Body of pancreas (tissue), 4 donors: ENCODE measurements at regions not wholly inside any gene's neighbourhood (a gene's known extent, or its start where the extent isn't known, plus 50 kb on each side); places are given as distances from the start of the nearest gene placed in this dataset.

Experiments
- ATAC-seq: fragments of 150-250 bp; one replicate; pipeline ENCODE4 v1.9.1; 2016
- DNase-seq, 4 donors: peaks; one replicate each; pipeline ENCODE4 v3.0.0-alpha.2; 2019
- H3K27ac ChIP-seq, 4 donors: fragments of 200-600 bp; sonication (generic); 1 replicate in 3 of 4; 2 replicates in 1 of 4; pipeline versions ENCODE4 v1.5.1 to v1.6.1; 2016 to 2019; ENCODE audit warnings: mild to moderate bottlenecking in 1 of 4, mixed read lengths in 1 of 4, moderate library complexity in 1 of 4
- H3K27me3 ChIP-seq, 2 donors: fragments of 200-600 bp; sonication (generic); one replicate each; pipeline ENCODE4 v1.6.0; 2016; ENCODE audit warnings: mild to moderate bottlenecking in 1 of 2
- H3K36me3 ChIP-seq, 2 donors: fragments of 200-600 bp; sonication (generic); replicated peaks in 1 of 2; 2 replicates each; pipeline ENCODE4 v1.5.1; 2016; ENCODE audit warnings: low read depth in 2 of 2; ENCODE audit not compliant: insufficient read depth in 1 of 2
- H3K4me1 ChIP-seq: fragments of 200-600 bp; sonication (generic); one replicate; pipeline ENCODE4 v1.6.0; 2016
- H3K4me3 ChIP-seq, 2 donors: fragments of 200-600 bp; sonication (generic); 1 replicate in 1 of 2; 2 replicates in 1 of 2; pipeline ENCODE4 v1.5.1; 2016 to 2019
- H3K9me3 ChIP-seq, 3 donors: fragments of 200-600 bp; sonication (generic); 1 replicate in 2 of 3; 2 replicates in 1 of 3; pipeline ENCODE4 v1.5.1; 2016
- CTCF ChIP-seq, 7 experiments: fragments of 450-650 bp in 4 of 7; fragments of 200-600 bp in 3 of 7; sonication (generic) in 3 of 7; IDR thresholded peaks; one replicate each; pipeline ENCODE4 v1.5.1; 2016 to 2019; ENCODE audit warnings: antibody characterized with exemption in 7 of 7
- POLR2A ChIP-seq, 3 donors: fragments of 450-650 bp; IDR thresholded peaks; one replicate each; pipeline ENCODE4 v1.6.1; 2016; ENCODE audit warnings: antibody characterized with exemption in 3 of 3, mild to moderate bottlenecking in 2 of 3
- WGBS, 2 donors: methylation state at CpG; one replicate each; pipeline ENCODE4 v1.1.5; 2017; 5-methylcytosine and 5-hydroxymethylcytosine counted together
- intact Hi-C: fragments of 100-400 bp; cut with DNase I; formaldehyde crosslinking; loops from one replicate; pipeline ENCODE4 v1.15.1; 2023

DNA sequence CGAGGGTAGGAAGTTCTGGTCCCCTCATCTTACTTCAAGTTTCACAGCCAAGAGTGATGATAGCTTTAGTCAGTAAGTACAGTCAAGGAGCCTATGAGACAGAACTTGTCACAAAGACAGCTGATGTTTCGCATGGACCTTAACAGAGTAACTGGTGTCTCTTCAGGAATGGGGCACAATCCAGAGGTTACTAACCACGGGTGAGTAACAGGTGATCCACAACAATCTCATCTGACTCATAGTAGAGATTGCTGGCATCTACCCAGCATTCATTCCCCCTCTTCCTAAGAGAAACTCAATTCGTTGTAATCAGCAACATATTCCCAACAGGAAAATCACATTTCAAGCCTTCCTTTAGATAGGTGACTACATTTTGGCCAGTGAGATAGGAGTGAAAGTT is 126.7 kb downstream of the SNX18 start:
- DNase-seq (no peak), ATAC-seq (no peak)
- Histone ChIP-seq H3K4me3 (no peak overlapping the region), H3K9me3 (no peaks in the 10 kb centered on the region), H3K4me1 (no peaks in the 10 kb centered on the region), H3K27ac (no peak overlapping the region), H3K36me3 (no peaks in the 10 kb centered on the region), H3K27me3 (no peaks in the 10 kb centered on the region)
- 62 to 66% methylated on average over 4 of the region's 4 CpGs for WGBS, 2 donors
- intact Hi-C loops: no loop called here
- TF ChIP-seq POLR2A (IDR thresholded peaks at IDR 0.05) (no peak), CTCF (IDR thresholded peaks at IDR 0.05) (no peak)

- no peak for ATAC-seq
- Histone ChIP-seq H3K4me1 (no peaks in the 10 kb centered on the region), H3K27me3 (no peaks in the 10 kb centered on the region), H3K36me3 (no peaks in the 10 kb centered on the region), H3K4me3 (no peak overlapping the region), H3K9me3 (no peaks in the 10 kb centered on the region), H3K27ac (no peak overlapping the region)
- WGBS, 2 donors: 41 to 49% methylated on average over 4 of the region's 4 CpGs
- no peak for TF ChIP-seq CTCF (IDR thresholded peaks at IDR 0.05)
- no peak for TF ChIP-seq POLR2A (IDR thresholded peaks at IDR 0.05)
- DNase-seq: no peak
- intact Hi-C loops: no loop called here
Observed at GRCh38 chr5:54643685-54644106, 126.1 kb downstream of the SNX18 start.

DNA sequence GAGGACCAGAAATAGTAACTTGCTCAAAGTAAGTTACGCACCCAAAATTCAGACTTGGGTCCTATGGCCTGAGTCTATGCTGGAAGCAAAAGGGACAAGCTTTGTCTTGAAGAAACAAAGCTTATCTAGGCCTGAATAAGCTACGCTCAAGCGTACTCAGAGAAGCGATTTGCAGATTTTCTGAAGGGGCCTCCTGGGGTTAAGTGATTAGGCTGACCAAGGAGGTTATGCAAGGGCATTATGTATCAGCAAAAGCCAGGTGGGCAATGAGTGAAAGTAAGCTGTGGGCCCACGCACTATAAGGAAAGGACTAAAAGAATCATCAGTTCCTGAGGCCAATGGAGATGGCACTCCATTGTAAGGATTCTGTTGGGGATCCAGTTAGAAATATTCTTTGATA is 122.1 kb downstream of the SNX18 start:
- Histone ChIP-seq H3K27me3 (no peaks in the 10 kb centered on the region), H3K4me3 (no peak overlapping the region), H3K4me1 (no peaks in the 10 kb centered on the region), H3K27ac (no peak overlapping the region), H3K36me3 (no peaks in the 10 kb centered on the region), H3K9me3 (no peaks in the 10 kb centered on the region)
- TF ChIP-seq POLR2A (IDR thresholded peaks at IDR 0.05) (no peak), CTCF (IDR thresholded peaks at IDR 0.05) (no peak)
- intact Hi-C loops: no loop called here
- ATAC-seq (no peak), DNase-seq (no peak)
- 70 to 96% methylated on average over 5 of the region's 5 CpGs for WGBS, 2 donors

- Histone ChIP-seq H3K9me3 (no peaks in the 10 kb centered on the region), H3K27ac (no peak overlapping the region), H3K4me3 (no peak overlapping the region), H3K4me1 (no peaks in the 10 kb centered on the region), H3K36me3 (no peaks in the 10 kb centered on the region), H3K27me3 (no peaks in the 10 kb centered on the region)
- no peak for DNase-seq
- intact Hi-C loops: no loop called here
- ATAC-seq: no peak
- no peak for TF ChIP-seq CTCF (IDR thresholded peaks at IDR 0.05)
- TF ChIP-seq POLR2A (IDR thresholded peaks at IDR 0.05): no peak
- 64 to 79% methylated on average over 2 of the region's 2 CpGs for WGBS, 2 donors
Observed at GRCh38 chr5:54638106-54638505, 120.5 kb downstream of the SNX18 start.

- no peak for DNase-seq
- 74 to 81% methylated on average over 6 of the region's 6 CpGs for WGBS, 2 donors
- TF ChIP-seq CTCF (IDR thresholded peaks at IDR 0.05) (no peak), POLR2A (IDR thresholded peaks at IDR 0.05) (no peak)
- Histone ChIP-seq H3K36me3 (no peaks in the 10 kb centered on the region), H3K4me3 (no peak overlapping the region), H3K27me3 (no peaks in the 10 kb centered on the region), H3K27ac (no peak overlapping the region), H3K9me3 (no peaks in the 10 kb centered on the region), H3K4me1 (no peaks in the 10 kb centered on the region)
- intact Hi-C loops: no loop called here
- ATAC-seq: no peak
Observed at GRCh38 chr5:54637654-54638053, 120.1 kb downstream of the SNX18 start.
